Nephron progenitor cell (in vitro differentiated cells): ENCODE measurements at regions not wholly inside any gene's neighbourhood (a gene's known extent, or its start where the extent isn't known, plus 50 kb on each side); places are given as distances from the start of the nearest gene placed in this dataset.

ENCODE experiments used
- DNase-seq: peaks from one replicate; pipeline ENCODE4 v3.0.0; 2021
- H3K27ac Mint-ChIP-seq: 2 replicates; pipeline ENCODE4 v1.8.0; 2021; ENCODE audit warnings: mild to moderate bottlenecking, moderate library complexity, mixed read lengths
- H3K27me3 Mint-ChIP-seq: 2 replicates; pipeline ENCODE4 v1.8.0; 2021; ENCODE audit warnings: mild to moderate bottlenecking, low read depth, mixed read lengths; ENCODE audit not compliant: poor library complexity
- H3K36me3 Mint-ChIP-seq: 2 replicates; pipeline ENCODE4 v1.8.0; 2021; ENCODE audit warnings: low read depth, mixed read lengths
- H3K4me1 Mint-ChIP-seq: 2 replicates; pipeline ENCODE4 v1.8.0; 2021; ENCODE audit warnings: mixed read lengths
- H3K4me3 Mint-ChIP-seq: 2 replicates; pipeline ENCODE4 v1.8.0; 2021; ENCODE audit warnings: mild to moderate bottlenecking, moderate library complexity, mixed read lengths
- H3K9me3 Mint-ChIP-seq: 2 replicates; pipeline ENCODE4 v1.8.0; 2021; ENCODE audit warnings: mild to moderate bottlenecking, moderate library complexity, mixed read lengths
- TF ChIP-seq, protein P1 (sequence below): fragments of 200-600 bp; sonication (generic); IDR thresholded peaks from 2 replicates; pipeline ENCODE4 v1.5.0; 2021; ENCODE audit warnings: antibody characterized with exemption

DNA sequence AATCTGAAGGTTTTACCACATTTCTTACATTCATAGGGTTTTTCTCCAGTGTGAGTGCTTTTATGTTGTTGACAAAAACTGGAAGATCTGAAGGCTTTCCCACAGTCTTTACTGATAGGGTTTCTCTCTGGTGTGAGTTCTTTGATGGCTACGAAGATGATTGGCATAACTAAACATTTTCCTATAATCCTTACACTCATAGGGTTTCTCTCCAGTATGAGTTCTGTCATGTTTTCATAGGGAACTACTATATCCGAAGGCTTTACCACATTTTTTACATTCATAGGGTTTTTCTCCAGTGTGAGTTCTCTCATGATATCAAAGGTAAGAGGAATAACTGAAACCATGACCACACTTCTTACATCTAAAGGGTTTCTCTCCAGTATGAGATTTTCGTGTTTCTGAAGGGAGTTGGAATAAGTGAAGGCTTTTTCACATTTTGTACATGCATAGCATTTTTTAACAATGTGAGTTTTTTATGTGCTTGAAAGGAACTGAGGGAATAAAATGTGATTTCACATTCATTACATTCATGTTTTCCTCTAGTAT is 1987.7 kb downstream of the TP53TG3F start:
- DNase-seq = no peak
- H3K27me3 Mint-ChIP-seq = no peaks in the 10 kb centered on the region
- TF ChIP-seq, protein P1, sequence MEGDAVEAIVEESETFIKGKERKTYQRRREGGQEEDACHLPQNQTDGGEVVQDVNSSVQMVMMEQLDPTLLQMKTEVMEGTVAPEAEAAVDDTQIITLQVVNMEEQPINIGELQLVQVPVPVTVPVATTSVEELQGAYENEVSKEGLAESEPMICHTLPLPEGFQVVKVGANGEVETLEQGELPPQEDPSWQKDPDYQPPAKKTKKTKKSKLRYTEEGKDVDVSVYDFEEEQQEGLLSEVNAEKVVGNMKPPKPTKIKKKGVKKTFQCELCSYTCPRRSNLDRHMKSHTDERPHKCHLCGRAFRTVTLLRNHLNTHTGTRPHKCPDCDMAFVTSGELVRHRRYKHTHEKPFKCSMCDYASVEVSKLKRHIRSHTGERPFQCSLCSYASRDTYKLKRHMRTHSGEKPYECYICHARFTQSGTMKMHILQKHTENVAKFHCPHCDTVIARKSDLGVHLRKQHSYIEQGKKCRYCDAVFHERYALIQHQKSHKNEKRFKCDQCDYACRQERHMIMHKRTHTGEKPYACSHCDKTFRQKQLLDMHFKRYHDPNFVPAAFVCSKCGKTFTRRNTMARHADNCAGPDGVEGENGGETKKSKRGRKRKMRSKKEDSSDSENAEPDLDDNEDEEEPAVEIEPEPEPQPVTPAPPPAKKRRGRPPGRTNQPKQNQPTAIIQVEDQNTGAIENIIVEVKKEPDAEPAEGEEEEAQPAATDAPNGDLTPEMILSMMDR = no peak
- peaks cover 91% of the 10 kb centered on the region for H3K9me3 Mint-ChIP-seq
- H3K4me3 Mint-ChIP-seq = no peak overlapping the region
- no peak overlapping the region for H3K27ac Mint-ChIP-seq
- no peaks in the 10 kb centered on the region for H3K4me1 Mint-ChIP-seq
- no peaks in the 10 kb centered on the region for H3K36me3 Mint-ChIP-seq

DNA sequence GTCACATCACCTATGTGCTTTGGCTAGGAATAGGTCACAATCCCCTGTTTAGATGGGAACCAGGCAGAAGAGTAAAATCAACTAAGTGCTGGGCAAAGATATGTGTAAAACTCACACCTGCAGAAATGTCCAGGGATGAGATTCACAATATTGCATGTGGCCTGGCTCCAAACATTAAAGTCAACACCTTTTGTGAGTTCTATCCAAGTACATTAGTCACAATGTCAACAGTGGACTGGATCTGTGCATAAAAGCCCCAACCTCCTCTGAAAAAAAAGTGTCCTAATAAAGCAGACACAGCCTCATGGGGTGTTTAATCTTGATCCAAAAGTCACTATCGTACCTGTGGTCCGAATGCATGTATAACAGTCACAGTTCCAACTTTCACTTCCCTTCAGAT is 1990.3 kb downstream of the TP53TG3F start:
- TF ChIP-seq, protein P1 = no peak
- Mint-ChIP-seq H3K36me3 (no peaks in the 10 kb centered on the region), H3K9me3 (peaks cover 92% of the 10 kb centered on the region), H3K4me3 (no peak overlapping the region), H3K27ac (no peak overlapping the region), H3K27me3 (no peaks in the 10 kb centered on the region), H3K4me1 (no peaks in the 10 kb centered on the region)
- no peak for DNase-seq

DNA sequence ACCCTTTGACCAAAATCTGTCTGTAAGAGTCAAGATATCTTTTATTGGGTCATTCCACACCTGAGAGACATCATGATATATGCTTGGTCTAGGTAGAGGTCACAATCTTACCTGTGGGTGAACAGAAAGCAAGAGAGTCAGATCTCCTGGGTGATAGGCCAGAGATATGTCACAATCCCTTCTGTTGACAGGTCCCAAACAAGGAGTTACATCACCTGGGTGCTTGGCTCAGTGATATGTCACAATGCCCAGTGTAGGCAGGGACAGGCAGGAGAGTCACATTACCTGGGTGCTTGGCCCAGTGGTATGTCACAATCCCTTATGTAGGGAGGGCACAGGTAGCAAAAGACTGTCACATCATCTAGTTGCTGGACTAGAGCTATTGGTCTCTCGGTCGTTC is 1991.2 kb downstream of the TP53TG3F start:
- H3K27me3 Mint-ChIP-seq = no peaks in the 10 kb centered on the region
- no peaks in the 10 kb centered on the region for H3K36me3 Mint-ChIP-seq
- TF ChIP-seq, protein P1 = no peak
- peaks cover 93% of the 10 kb centered on the region for H3K9me3 Mint-ChIP-seq
- H3K4me3 Mint-ChIP-seq = no peak overlapping the region
- DNase-seq = no peak
- no peak overlapping the region for H3K27ac Mint-ChIP-seq
- H3K4me1 Mint-ChIP-seq = no peaks in the 10 kb centered on the region

DNA sequence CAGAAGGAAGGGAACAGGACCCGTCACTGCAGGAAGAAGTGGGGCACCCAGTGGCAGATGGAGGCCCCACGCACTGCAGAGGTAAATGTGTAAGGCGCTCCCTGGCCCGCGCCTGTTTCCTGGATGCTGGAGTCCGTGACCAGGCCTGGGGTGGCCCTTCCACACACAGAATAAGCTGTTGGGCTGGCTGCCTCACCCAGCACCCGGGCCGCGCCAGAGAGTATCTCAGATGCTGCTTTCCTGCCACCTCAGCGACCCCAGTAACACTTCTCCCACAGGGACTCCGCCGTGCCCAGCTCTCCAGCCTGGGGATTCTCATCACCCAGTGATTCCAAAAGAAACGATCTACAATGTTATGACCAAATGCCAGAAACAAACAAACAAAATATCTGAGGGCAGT is 1993.1 kb downstream of the TP53TG3F start:
- Mint-ChIP-seq H3K4me1 (no peaks in the 10 kb centered on the region), H3K4me3 (no peak overlapping the region), H3K27ac (no peak overlapping the region), H3K9me3 (peaks cover 98% of the 10 kb centered on the region), H3K36me3 (no peaks in the 10 kb centered on the region), H3K27me3 (no peaks in the 10 kb centered on the region)
- no peak for DNase-seq
- TF ChIP-seq, protein P1 = no peak

DNA sequence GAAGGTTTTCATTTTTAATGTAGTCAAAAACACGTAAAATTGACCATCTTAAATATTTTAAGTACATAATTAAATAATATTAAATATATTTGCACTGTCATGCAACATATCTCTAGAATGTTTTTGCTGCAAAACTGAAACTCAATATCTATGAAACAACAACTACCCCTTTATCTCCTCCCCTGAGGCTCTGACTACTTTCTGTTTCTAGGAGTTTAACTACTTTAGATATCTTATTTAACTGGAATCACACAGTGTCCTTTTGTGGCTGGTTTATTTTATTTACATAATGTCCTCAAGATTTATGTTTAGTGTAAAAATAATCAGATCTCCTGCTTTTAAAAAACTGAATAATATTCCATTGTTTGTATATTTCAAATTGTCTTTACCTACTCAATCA is 2003.9 kb downstream of the TP53TG3F start:
- H3K9me3 Mint-ChIP-seq = peaks cover 89% of the 10 kb centered on the region
- H3K36me3 Mint-ChIP-seq = no peaks in the 10 kb centered on the region
- no peaks in the 10 kb centered on the region for H3K4me1 Mint-ChIP-seq
- H3K27ac Mint-ChIP-seq = no peak overlapping the region
- TF ChIP-seq, protein P1 = no peak
- no peak for DNase-seq
- H3K4me3 Mint-ChIP-seq = no peak overlapping the region
- no peaks in the 10 kb centered on the region for H3K27me3 Mint-ChIP-seq

DNA sequence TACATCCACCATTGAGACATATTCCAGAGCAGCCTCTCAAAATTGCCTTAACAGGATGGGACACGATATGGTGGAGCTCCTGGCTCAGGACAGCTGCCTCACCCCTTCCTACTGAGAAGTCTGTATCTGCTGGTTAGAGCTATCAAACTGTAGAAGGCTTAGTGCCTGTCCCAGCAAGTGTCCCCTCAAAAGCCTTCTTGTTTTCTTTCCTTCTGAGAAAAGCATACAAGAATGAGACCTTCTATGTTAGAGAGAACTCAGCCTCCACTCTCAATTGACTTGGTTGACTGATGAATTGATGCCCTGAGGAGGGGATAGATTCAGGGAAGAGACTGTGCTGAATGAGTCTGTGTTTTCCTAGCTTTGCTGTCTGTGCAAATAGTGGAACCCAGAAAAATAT is 2020.9 kb downstream of the TP53TG3F start:
- H3K36me3 Mint-ChIP-seq = no peaks in the 10 kb centered on the region
- peaks cover 3% of the 10 kb centered on the region for H3K27me3 Mint-ChIP-seq
- no peak overlapping the region for H3K4me3 Mint-ChIP-seq
- peaks cover 71% of the 10 kb centered on the region for H3K9me3 Mint-ChIP-seq
- H3K27ac Mint-ChIP-seq = no peak overlapping the region
- no peaks in the 10 kb centered on the region for H3K4me1 Mint-ChIP-seq
- TF ChIP-seq, protein P1 = no peak
- no peak for DNase-seq
